ENCODE measurements at regions not wholly inside any gene's neighbourhood (a gene's known extent, or its start where the extent isn't known, plus 50 kb on each side); places are given as distances from the start of the nearest gene placed in this dataset.

GRCh38 chr12:78566456-78566855 lies 298.1 kb upstream of the SYT1 start:
- TF ChIP-seq, protein P1, sequence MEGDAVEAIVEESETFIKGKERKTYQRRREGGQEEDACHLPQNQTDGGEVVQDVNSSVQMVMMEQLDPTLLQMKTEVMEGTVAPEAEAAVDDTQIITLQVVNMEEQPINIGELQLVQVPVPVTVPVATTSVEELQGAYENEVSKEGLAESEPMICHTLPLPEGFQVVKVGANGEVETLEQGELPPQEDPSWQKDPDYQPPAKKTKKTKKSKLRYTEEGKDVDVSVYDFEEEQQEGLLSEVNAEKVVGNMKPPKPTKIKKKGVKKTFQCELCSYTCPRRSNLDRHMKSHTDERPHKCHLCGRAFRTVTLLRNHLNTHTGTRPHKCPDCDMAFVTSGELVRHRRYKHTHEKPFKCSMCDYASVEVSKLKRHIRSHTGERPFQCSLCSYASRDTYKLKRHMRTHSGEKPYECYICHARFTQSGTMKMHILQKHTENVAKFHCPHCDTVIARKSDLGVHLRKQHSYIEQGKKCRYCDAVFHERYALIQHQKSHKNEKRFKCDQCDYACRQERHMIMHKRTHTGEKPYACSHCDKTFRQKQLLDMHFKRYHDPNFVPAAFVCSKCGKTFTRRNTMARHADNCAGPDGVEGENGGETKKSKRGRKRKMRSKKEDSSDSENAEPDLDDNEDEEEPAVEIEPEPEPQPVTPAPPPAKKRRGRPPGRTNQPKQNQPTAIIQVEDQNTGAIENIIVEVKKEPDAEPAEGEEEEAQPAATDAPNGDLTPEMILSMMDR (IDR thresholded peaks at IDR 0.05) = no peak
- no peak for TF ChIP-seq ZFX (IDR thresholded peaks at IDR 0.05; ENCODE audit: borderline replicate concordance)

Measured in 22Rv1 (cell line).